ENCODE measurements at regions not wholly inside any gene's neighbourhood (a gene's known extent, or its start where the extent isn't known, plus 50 kb on each side); places are given as distances from the start of the nearest gene placed in this dataset.

DNA sequence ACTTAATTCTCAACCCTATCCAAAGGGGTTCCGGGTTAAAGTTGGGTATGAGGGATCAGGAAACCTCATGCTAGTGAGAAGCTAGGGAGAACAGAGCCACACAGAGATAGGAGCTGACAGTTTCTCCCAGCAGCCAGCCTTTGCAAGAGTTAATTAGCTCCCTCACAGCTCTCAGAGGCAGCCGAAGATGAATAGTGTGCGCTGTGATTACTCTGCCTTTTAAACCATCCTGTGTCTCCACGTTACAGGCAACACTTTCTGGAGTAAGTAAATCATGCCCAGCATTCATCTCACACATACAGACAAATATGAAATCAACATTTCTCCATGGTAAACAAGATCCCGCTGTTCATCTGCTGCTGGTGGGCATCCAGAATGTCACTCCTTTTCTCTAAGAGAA, 429.6 kb downstream of the INSC start:
- TF ChIP-seq, protein P1, sequence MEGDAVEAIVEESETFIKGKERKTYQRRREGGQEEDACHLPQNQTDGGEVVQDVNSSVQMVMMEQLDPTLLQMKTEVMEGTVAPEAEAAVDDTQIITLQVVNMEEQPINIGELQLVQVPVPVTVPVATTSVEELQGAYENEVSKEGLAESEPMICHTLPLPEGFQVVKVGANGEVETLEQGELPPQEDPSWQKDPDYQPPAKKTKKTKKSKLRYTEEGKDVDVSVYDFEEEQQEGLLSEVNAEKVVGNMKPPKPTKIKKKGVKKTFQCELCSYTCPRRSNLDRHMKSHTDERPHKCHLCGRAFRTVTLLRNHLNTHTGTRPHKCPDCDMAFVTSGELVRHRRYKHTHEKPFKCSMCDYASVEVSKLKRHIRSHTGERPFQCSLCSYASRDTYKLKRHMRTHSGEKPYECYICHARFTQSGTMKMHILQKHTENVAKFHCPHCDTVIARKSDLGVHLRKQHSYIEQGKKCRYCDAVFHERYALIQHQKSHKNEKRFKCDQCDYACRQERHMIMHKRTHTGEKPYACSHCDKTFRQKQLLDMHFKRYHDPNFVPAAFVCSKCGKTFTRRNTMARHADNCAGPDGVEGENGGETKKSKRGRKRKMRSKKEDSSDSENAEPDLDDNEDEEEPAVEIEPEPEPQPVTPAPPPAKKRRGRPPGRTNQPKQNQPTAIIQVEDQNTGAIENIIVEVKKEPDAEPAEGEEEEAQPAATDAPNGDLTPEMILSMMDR (IDR thresholded peaks at IDR 0.05; ENCODE audit: poor library complexity) = no peak
- TF ChIP-seq EZH2 (IDR thresholded peaks at IDR 0.05; ENCODE audit: borderline replicate concordance) (no peak), EZH2phosphoT487 (IDR thresholded peaks at IDR 0.05; ENCODE audit: low read depth, severe bottlenecking, unreplicated experiment) (no peak)
